Caco-2 (cell line): ENCODE measurements at regions not wholly inside any gene's neighbourhood (a gene's known extent, or its start where the extent isn't known, plus 50 kb on each side); places are given as distances from the start of the nearest gene placed in this dataset.

Experiments
- BruUV-seq: library from RNA; stranded (reverse); fragments of 400-500 nt; replicated peaks from 2 replicates; lab custom pipeline; 2021; lab: Mats Ljungman, UMichigan
- CTCF ChIA-PET: fragments of 300-600 bp; sonication (Branson Sonifier 250); formaldehyde crosslinking; loops from one replicate; lab custom pipeline; 2022; ENCODE audit warnings: antibody characterized with exemption; lab: Charles Lee
- POLR2A ChIA-PET: fragments of 300-600 bp; sonication (Branson Sonifier 250); formaldehyde crosslinking; loops from one replicate; lab custom pipeline; 2022; ENCODE audit warnings: antibody characterized with exemption; lab: Charles Lee
- DNase-seq, 2 experiments: peaks; one replicate each; pipeline versions ENCODE4 v3.0.0 to v3.0.0-alpha.2; 2020 to 2022
- H3K27me3 ChIP-seq: replicated peaks from 2 replicates; pipeline ENCODE4 v1.6.0; 2011; ENCODE audit warnings: low read length; ENCODE audit not compliant: control insufficient read depth, insufficient read depth
- H3K36me3 ChIP-seq: 2 replicates; pipeline ENCODE4 v1.5.1; 2011; ENCODE audit warnings: low read length; ENCODE audit not compliant: control insufficient read depth, insufficient read depth
- H3K4me1 ChIP-seq: fragments of 250-450 bp; sonication (Bioruptor Pico); 2 replicates; pipeline ENCODE4 v1.5.1; 2020; ENCODE audit warnings: mild to moderate bottlenecking
- H3K4me3 ChIP-seq: 2 replicates; pipeline ENCODE4 v1.5.1; 2011; ENCODE audit warnings: low read depth, mild to moderate bottlenecking, control low read depth, low read length
- H3K9me3 ChIP-seq: fragments of 250-450 bp; sonication (Bioruptor Pico); 2 replicates; pipeline ENCODE4 v1.5.1; 2020; ENCODE audit warnings: mild to moderate bottlenecking, moderate library complexity
- H3K27ac Mint-ChIP-seq: one replicate; pipeline ENCODE4 v1.8.0; 2022; ENCODE audit warnings: mixed read lengths; ENCODE audit not compliant: unreplicated experiment
- H3K27me3 Mint-ChIP-seq: one replicate; pipeline ENCODE4 v1.8.0; 2022; ENCODE audit warnings: mixed read lengths; ENCODE audit not compliant: insufficient read depth, unreplicated experiment
- H3K36me3 Mint-ChIP-seq: one replicate; pipeline ENCODE4 v1.8.0; 2022; ENCODE audit warnings: mild to moderate bottlenecking, mixed read lengths; ENCODE audit not compliant: insufficient read depth, unreplicated experiment
- H3K4me1 Mint-ChIP-seq: one replicate; pipeline ENCODE4 v1.8.0; 2022; ENCODE audit warnings: low read depth, mixed read lengths; ENCODE audit not compliant: unreplicated experiment
- H3K4me3 Mint-ChIP-seq: one replicate; pipeline ENCODE4 v1.8.0; 2022; ENCODE audit warnings: mild to moderate bottlenecking, moderate library complexity, mixed read lengths; ENCODE audit not compliant: unreplicated experiment
- H3K9me3 Mint-ChIP-seq: one replicate; pipeline ENCODE4 v1.8.0; 2022; ENCODE audit warnings: mixed read lengths; ENCODE audit not compliant: unreplicated experiment
- CTCF ChIP-seq, 2 experiments: fragments of 200-600 bp in 1 of 2; IDR thresholded peaks; 1 replicate in 1 of 2; 2 replicates in 1 of 2; pipeline versions ENCODE4 v1.5.1 to v1.8.0; 2011 to 2022; ENCODE audit warnings: antibody characterized with exemption in 1 of 2, control low read depth in 1 of 2, inconsistent platforms in 1 of 2, low read depth in 1 of 2, low read length in 1 of 2, mild to moderate bottlenecking in 1 of 2, moderate library complexity in 1 of 2; ENCODE audit not compliant: insufficient read depth in 1 of 2, severe bottlenecking in 1 of 2, unreplicated experiment in 1 of 2
- intact Hi-C: fragments of 100-400 bp; cut with micrococcal nuclease; formaldehyde crosslinking; loops from one replicate; pipeline ENCODE4 v1.10.0; 2022; ENCODE audit not compliant: unreplicated experiment

GRCh38 chr2:58558881-58559280, 317.8 kb upstream of the FANCL start:
- Mint-ChIP-seq H3K9me3 (no peaks in the 10 kb centered on the region), H3K4me3 (no peak overlapping the region), H3K27me3 (peaks cover 11% of the 10 kb centered on the region), H3K4me1 (no peaks in the 10 kb centered on the region), H3K36me3 (no peaks in the 10 kb centered on the region), H3K27ac (no peak overlapping the region)
- H3K9me3 ChIP-seq = no peaks in the 10 kb centered on the region
- no peaks in the 10 kb centered on the region for H3K27me3 ChIP-seq
- DNase-seq = no peak
- ChIA-PET CTCF (no interaction called here), POLR2A (no interaction called here)
- peaks cover 6% of the 10 kb centered on the region for H3K4me1 ChIP-seq
- intact Hi-C loops = no loop called here
- no peak for TF ChIP-seq CTCF (IDR thresholded peaks at IDR 0.05; ENCODE audit: insufficient read depth in 1 of 2, low read depth in 1 of 2, low read length in 1 of 2, severe bottlenecking in 1 of 2, unreplicated experiment in 1 of 2)
- no peak overlapping the region for H3K4me3 ChIP-seq
- no TSS peak for BruUV-seq
- H3K36me3 ChIP-seq = no peaks in the 10 kb centered on the region

DNA sequence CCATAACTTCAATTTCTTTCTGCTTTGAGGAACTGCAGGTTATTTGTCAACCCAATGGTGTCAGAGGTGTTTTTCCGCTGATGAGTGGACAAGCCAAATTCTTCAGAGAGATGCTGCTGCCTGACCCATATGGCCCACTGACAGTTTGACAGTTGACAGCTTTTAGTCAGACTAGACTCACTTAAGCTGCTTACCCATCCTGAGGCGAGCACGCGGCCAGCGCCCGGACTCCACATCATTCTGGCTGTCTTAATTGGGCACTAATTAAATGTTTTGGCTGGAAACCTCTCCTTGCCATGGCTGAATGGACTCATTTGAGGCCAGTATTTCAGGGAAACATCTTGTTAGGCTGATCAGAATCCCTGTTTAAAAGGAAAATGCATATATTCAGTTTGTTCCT, 316.1 kb upstream of the FANCL start:
- no peaks in the 10 kb centered on the region for H3K36me3 Mint-ChIP-seq
- no peak for DNase-seq
- H3K27ac Mint-ChIP-seq = no peak overlapping the region
- Histone ChIP-seq H3K4me1 (peaks cover 1% of the 10 kb centered on the region; the same call in 1 of the 2 replicates), H3K27me3 (no peaks in the 10 kb centered on the region), H3K9me3 (no peaks in the 10 kb centered on the region), H3K36me3 (no peaks in the 10 kb centered on the region), H3K4me3 (no peak overlapping the region)
- no peaks in the 10 kb centered on the region for H3K4me1 Mint-ChIP-seq
- ChIA-PET CTCF (no interaction called here), POLR2A (no interaction called here)
- TF ChIP-seq CTCF (IDR thresholded peaks at IDR 0.05; ENCODE audit: insufficient read depth in 1 of 2, low read depth in 1 of 2, low read length in 1 of 2, severe bottlenecking in 1 of 2, unreplicated experiment in 1 of 2) = no peak
- H3K27me3 Mint-ChIP-seq = peaks cover 9% of the 10 kb centered on the region
- intact Hi-C loops = no loop called here
- H3K4me3 Mint-ChIP-seq = no peak overlapping the region
- no peaks in the 10 kb centered on the region for H3K9me3 Mint-ChIP-seq
- no TSS peak for BruUV-seq

GRCh38 chr2:58553937-58554336, 312.8 kb upstream of the FANCL start:
- no peak overlapping the region for H3K4me3 Mint-ChIP-seq
- no peaks in the 10 kb centered on the region for H3K36me3 ChIP-seq
- no peaks in the 10 kb centered on the region for H3K4me1 ChIP-seq
- no peak overlapping the region for H3K27ac Mint-ChIP-seq
- no TSS peak for BruUV-seq
- TF ChIP-seq CTCF (IDR thresholded peaks at IDR 0.05; ENCODE audit: insufficient read depth in 1 of 2, low read depth in 1 of 2, low read length in 1 of 2, severe bottlenecking in 1 of 2, unreplicated experiment in 1 of 2) = peak; percentile 22 to 31
- peaks cover 11% of the 10 kb centered on the region for H3K27me3 Mint-ChIP-seq
- H3K36me3 Mint-ChIP-seq = no peaks in the 10 kb centered on the region
- H3K4me3 ChIP-seq = no peak overlapping the region
- no peaks in the 10 kb centered on the region for H3K4me1 Mint-ChIP-seq
- H3K9me3 Mint-ChIP-seq = no peaks in the 10 kb centered on the region
- CTCF ChIA-PET = no interaction called here
- DNase-seq = no peak
- no peaks in the 10 kb centered on the region for H3K27me3 ChIP-seq
- intact Hi-C loops = loop anchor here (5.0 kb wide), 1 partner anchor 792 kb away; no protein-coding TSS in a partner anchor
- no peaks in the 10 kb centered on the region for H3K9me3 ChIP-seq
- POLR2A ChIA-PET = no interaction called here
